Hepatocyte (in vitro differentiated cells): ENCODE measurements at regions not wholly inside any gene's neighbourhood (a gene's known extent, or its start where the extent isn't known, plus 50 kb on each side); places are given as distances from the start of the nearest gene placed in this dataset.

ENCODE experiments used
- DNase-seq: peaks from one replicate; pipeline ENCODE4 v3.0.0-alpha.2; 2016; ENCODE audit warnings: low spot score
- H2AFZ ChIP-seq: fragments of 200-600 bp; sonication (generic); 2 replicates; pipeline ENCODE4 v1.6.0; 2016; ENCODE audit warnings: antibody characterized with exemption, mild to moderate bottlenecking
- H3K27ac ChIP-seq: fragments of 200-600 bp; sonication (generic); 2 replicates; pipeline ENCODE4 v1.5.1; 2016; ENCODE audit warnings: mild to moderate bottlenecking
- H3K27me3 ChIP-seq: fragments of 200-600 bp; sonication (generic); 2 replicates; pipeline ENCODE4 v1.6.1; 2016
- H3K36me3 ChIP-seq: fragments of 200-600 bp; sonication (generic); replicated peaks from 2 replicates; pipeline ENCODE4 v1.5.1; 2016; ENCODE audit warnings: low read depth; ENCODE audit not compliant: insufficient read depth
- H3K4me1 ChIP-seq: fragments of 200-600 bp; sonication (generic); 2 replicates; pipeline ENCODE4 v1.5.1; 2016; ENCODE audit warnings: mild to moderate bottlenecking, moderate library complexity; ENCODE audit not compliant: insufficient read depth
- H3K4me2 ChIP-seq: fragments of 200-600 bp; sonication (generic); 2 replicates; pipeline ENCODE4 v1.6.0; 2016
- H3K4me3 ChIP-seq: fragments of 200-600 bp; sonication (generic); 2 replicates; pipeline ENCODE4 v1.5.1; 2016; ENCODE audit warnings: mild to moderate bottlenecking
- H3K79me2 ChIP-seq: fragments of 200-600 bp; sonication (generic); 2 replicates; pipeline ENCODE4 v1.6.0; 2017; ENCODE audit warnings: mild to moderate bottlenecking
- H3K9me2 ChIP-seq: fragments of 200-600 bp; sonication (generic); replicated peaks from 2 replicates; pipeline ENCODE4 v1.6.0; 2017; ENCODE audit warnings: mild to moderate bottlenecking; ENCODE audit not compliant: insufficient read depth
- H3K9me3 ChIP-seq: fragments of 200-600 bp; sonication (generic); 2 replicates; pipeline ENCODE4 v1.5.1; 2016; ENCODE audit warnings: low read depth, mild to moderate bottlenecking
- H4K20me1 ChIP-seq: fragments of 200-600 bp; sonication (generic); 2 replicates; pipeline ENCODE4 v1.6.0; 2016; ENCODE audit warnings: mild to moderate bottlenecking; ENCODE audit not compliant: insufficient read depth, poor library complexity, severe bottlenecking
- EZH2 ChIP-seq: fragments of 200-600 bp; sonication (generic); IDR thresholded peaks from 2 replicates; pipeline ENCODE4 v1.6.1; 2016; ENCODE audit warnings: antibody characterized with exemption, mild to moderate bottlenecking, borderline replicate concordance
- EZH2phosphoT487 ChIP-seq: fragments of 200-600 bp; sonication (generic); IDR thresholded peaks from one replicate; pipeline ENCODE4 v1.6.1; 2018; ENCODE audit warnings: antibody characterized with exemption, mild to moderate bottlenecking, low read depth, moderate library complexity; ENCODE audit not compliant: unreplicated experiment, severe bottlenecking
- WGBS: methylation state at CpG from one replicate; pipeline ENCODE4 v1.1.6; 2016; ENCODE audit warnings: low lambda C conversion rate; ENCODE audit errors: missing lambda C conversion rate; 5-methylcytosine and 5-hydroxymethylcytosine counted together
- TF ChIP-seq, protein P1 (sequence below): fragments of 200-600 bp; sonication (generic); IDR thresholded peaks from 2 replicates; pipeline ENCODE4 v1.5.1; 2016; ENCODE audit warnings: antibody characterized with exemption, mild to moderate bottlenecking; ENCODE audit not compliant: poor library complexity

DNA sequence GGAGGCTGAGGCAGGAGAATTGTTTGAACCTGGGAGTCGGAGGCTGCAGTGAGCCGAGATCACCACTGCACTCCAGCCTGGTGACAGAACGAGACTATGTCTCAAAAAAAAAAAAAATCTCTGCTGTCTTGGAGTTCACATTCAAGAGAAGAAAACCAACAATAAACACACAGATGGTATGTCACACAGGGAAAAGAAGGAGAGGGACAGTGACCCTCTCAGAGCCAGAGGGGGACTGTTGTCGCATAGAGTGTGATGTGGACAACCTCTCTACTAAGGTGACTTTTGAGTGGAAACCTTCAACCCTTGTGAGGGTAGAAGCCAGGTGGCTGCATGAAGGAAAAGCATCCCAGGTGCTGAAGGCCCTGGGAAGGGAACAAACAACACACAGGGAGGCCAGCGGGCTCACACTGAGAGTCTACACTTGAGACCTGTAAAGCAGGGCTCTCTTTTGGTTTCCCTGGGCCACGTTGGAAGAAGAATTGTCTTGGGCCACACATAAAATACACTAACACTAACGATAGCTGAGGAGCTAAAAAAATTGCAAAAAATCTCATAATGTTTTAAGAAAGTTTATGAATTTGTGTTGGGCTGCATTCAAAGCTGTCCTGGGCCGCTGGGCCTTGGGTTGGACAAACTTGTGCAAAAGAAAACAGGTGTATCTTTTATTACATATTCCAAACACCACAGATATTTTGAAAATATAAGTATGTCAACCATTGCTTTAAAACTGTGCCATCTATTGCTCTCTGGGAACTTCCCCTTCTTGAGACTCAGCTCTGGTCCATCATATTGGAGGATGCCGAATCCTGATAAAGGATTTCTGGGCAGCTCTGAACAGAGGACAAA lies 136.0 kb downstream of the DDX1 start:
- no peaks in the 10 kb centered on the region for H3K9me2 ChIP-seq
- peaks cover 17% of the 10 kb centered on the region for H3K4me1 ChIP-seq
- TF ChIP-seq EZH2phosphoT487: no peak
- no peak overlapping the region for H3K4me2 ChIP-seq
- WGBS: 86% methylated on average over 9 of the region's 9 CpGs
- no peaks in the 10 kb centered on the region for H3K27me3 ChIP-seq
- H3K36me3 ChIP-seq: no peaks in the 10 kb centered on the region
- no peak overlapping the region for H3K4me3 ChIP-seq
- no peaks in the 10 kb centered on the region for H4K20me1 ChIP-seq
- no peak for DNase-seq
- no peaks in the 10 kb centered on the region for H3K79me2 ChIP-seq
- no peak overlapping the region for H2AFZ ChIP-seq
- no peaks in the 10 kb centered on the region for H3K9me3 ChIP-seq
- H3K27ac ChIP-seq: no peak overlapping the region

DNA sequence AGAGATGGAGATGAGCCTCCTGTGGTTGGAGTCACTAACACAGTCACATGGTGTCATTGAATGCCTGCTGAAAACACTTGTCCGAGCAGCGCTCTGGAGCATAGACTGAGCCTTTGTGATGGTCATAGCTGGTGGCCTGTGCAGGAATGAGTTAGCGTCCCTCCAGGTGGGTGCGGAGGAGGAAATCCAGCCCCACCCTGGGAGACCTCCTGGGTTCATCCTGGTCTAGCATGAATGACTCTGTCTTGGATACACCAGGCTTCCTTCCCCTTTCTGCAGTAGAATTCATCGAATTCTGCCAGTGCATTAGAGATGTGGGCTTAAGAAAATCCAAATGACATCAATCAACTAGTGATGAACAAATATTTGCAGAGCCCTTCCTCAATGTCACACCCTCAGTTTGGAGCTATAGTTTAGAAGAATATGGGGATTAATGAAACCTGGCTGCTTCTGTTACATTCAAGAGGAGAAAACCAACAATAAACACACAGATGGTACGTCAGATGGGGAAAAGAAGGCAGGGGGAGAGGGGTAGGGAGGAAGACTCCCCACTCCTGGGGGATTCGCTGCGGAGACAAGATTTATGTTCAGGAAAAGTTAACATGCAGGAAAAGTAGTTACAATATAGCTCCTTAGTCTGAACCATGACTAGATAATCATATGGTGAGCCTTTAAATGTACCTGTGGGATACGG lies 136.7 kb downstream of the DDX1 start:
- WGBS: 90% methylated on average over 9 of the region's 9 CpGs
- H3K4me1 ChIP-seq: peaks cover 24% of the 10 kb centered on the region
- no peaks in the 10 kb centered on the region for H3K9me2 ChIP-seq

DNA sequence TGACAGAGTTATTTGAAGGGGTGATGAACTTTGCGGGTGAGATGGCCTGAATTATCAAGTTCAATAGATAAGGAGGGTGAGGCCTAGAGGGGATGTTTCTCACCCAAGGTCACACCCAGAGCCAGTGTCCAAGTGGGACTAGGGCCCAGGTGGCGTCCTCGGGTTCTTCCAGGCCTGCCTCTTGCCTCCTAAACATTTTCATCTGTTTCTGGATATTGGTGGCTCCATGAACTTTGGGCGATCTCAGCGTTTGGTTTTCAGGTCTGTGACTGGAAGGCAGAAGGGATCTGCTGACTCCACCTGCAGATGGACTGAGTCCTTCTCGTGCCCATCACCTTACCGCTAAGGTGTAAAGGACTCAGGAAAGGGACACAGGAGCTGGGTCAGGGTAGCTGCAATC lies 137.3 kb downstream of the DDX1 start:
- Histone ChIP-seq H3K27me3 (no peaks in the 10 kb centered on the region), H3K9me3 (no peaks in the 10 kb centered on the region), H3K4me1 (peaks cover 30% of the 10 kb centered on the region), H3K4me2 (no peak overlapping the region), H2AFZ (no peak overlapping the region), H3K9me2 (no peaks in the 10 kb centered on the region), H3K27ac (no peak overlapping the region), H3K4me3 (no peak overlapping the region), H3K79me2 (no peaks in the 10 kb centered on the region), H3K36me3 (no peaks in the 10 kb centered on the region), H4K20me1 (no peaks in the 10 kb centered on the region)
- WGBS: 97% methylated on average over 7 of the region's 7 CpGs
- TF ChIP-seq, protein P1, sequence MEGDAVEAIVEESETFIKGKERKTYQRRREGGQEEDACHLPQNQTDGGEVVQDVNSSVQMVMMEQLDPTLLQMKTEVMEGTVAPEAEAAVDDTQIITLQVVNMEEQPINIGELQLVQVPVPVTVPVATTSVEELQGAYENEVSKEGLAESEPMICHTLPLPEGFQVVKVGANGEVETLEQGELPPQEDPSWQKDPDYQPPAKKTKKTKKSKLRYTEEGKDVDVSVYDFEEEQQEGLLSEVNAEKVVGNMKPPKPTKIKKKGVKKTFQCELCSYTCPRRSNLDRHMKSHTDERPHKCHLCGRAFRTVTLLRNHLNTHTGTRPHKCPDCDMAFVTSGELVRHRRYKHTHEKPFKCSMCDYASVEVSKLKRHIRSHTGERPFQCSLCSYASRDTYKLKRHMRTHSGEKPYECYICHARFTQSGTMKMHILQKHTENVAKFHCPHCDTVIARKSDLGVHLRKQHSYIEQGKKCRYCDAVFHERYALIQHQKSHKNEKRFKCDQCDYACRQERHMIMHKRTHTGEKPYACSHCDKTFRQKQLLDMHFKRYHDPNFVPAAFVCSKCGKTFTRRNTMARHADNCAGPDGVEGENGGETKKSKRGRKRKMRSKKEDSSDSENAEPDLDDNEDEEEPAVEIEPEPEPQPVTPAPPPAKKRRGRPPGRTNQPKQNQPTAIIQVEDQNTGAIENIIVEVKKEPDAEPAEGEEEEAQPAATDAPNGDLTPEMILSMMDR: no peak
- no peak for TF ChIP-seq EZH2
- no peak for TF ChIP-seq EZH2phosphoT487
- DNase-seq: no peak

More for the DNA sequence above, 136.7 kb downstream of the DDX1 start:
- no peak overlapping the region for H3K4me3 ChIP-seq
- no peak overlapping the region for H2AFZ ChIP-seq
- TF ChIP-seq EZH2phosphoT487 (no peak), EZH2 (no peak)
- TF ChIP-seq, protein P1: no peak
- no peaks in the 10 kb centered on the region for H4K20me1 ChIP-seq
- no peak overlapping the region for H3K4me2 ChIP-seq
- H3K9me3 ChIP-seq: no peaks in the 10 kb centered on the region
- no peaks in the 10 kb centered on the region for H3K79me2 ChIP-seq
- no peaks in the 10 kb centered on the region for H3K36me3 ChIP-seq
- no peak for DNase-seq
- H3K27me3 ChIP-seq: no peaks in the 10 kb centered on the region
- H3K27ac ChIP-seq: no peak overlapping the region
